UCSD-AML1 (cell line): ENCODE measurements at regions not wholly inside any gene's neighbourhood (a gene's known extent, or its start where the extent isn't known, plus 50 kb on each side); places are given as distances from the start of the nearest gene placed in this dataset.

Source experiments
- DNase-seq: peaks from one replicate; lab custom pipeline; 2025; ENCODE audit not compliant: unreplicated experiment; lab: John Stamatoyannopoulos, UW

DNA sequence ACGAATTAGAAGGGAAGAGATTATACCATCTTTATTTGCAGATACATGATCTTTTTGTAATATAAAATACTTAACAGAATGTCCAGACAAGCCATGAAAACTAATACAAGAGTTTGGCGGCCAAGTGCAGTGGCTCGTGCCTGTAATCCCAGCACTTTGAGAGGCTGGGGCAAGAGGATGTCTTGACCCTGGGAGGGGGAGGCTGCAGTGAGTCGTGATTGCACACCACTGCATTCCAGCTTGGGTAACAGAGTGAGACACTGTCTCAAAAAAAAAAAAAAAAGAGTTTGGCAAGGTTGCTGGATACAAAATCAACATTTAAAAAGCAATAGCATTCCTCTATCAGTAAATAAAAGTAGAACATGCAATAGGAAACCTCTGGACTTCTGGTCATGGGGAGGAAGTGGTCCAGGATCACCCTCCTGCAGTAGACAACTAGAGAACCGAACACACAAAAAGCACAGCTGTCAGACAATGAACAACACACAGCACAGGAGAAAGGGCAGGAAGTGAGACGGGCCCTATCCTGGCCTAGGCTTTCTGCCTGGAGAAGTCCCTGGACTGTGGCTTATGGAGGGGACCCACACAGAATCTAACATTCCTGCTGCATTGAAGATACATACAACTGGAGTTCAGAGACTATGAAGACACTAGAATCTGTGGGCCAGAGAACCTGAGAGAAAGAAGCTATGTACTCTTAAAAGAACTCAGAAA, 118.9 kb upstream of the ARL4C start:
- no peak for DNase-seq

DNA sequence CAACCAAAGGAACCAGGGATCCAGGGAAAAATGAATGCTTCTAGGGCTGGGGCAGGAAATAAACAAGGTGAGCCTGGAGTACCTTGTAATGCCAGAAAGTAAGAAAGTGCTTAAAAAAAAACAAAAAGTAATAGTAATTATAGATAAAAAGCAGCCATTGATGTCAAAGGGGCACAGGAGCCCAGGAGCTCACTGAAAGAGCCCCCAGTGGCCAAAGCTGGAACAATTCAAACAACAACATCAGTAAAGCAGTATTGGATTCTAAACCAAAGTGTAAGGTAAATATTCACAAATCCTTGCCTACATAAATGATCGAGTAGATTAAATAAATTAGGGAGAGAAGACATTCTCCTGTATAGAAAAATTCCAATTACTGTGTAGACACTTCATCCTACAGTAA, 114.3 kb upstream of the ARL4C start:
- DNase-seq, result no peak

DNA sequence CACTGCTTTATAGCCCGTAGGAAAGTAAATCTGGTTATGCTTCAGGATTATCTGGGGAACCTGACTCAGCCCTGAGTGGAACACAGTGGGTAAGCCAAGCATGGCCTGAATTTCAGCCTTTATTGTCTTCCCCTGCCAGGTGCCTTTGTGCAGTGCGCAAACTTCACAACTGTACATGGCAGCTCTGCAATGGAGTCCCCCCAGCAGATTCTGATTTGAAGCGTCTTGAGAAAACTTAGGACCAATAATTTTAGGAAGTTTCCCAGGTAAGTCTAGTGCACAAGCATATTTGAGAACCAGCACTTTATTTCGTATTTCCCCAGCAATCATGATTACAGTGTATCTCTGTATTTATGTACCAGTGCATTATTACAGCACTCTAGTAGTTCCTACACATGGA, 112.1 kb upstream of the ARL4C start:
- no peak for DNase-seq

DNA sequence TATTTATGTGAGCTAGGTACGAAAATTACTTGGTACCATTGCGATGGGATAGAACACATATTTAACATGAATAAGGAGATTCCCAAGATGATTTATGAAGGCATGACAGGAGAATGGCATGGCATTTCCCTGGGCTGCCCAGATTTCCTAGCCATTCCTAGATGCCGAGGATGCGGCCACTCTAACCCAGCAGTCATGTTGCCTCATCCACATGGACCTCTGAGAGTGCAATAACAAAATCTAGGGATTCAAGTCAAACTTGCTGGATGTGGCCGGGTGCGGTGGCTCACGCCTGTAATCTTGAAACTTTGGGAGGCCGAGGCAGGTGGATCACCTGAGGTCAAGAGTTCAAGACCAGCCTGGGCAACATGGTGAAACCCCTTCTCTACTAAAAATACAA, 110.8 kb upstream of the ARL4C start:
- no peak for DNase-seq

DNA sequence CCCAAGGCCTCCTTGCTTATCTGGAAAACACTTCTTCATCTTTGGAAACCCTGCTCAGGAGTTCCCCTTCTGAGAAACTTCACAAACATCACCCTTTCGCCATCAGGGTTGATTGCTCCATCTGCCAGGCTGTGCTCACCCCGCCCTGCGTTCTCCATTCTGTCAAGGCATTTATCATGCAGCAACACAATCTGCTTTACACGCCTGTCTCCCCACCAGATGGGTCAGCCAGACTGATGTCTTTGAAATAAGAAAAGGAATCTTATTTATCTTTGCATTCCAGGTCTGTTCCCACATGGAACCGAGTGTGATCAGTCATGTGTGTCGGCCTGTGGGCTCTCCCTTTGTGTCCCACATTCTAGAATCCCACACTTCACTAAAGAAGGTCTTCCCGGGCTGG, 110.0 kb upstream of the ARL4C start:
- DNase-seq, result no peak

DNA sequence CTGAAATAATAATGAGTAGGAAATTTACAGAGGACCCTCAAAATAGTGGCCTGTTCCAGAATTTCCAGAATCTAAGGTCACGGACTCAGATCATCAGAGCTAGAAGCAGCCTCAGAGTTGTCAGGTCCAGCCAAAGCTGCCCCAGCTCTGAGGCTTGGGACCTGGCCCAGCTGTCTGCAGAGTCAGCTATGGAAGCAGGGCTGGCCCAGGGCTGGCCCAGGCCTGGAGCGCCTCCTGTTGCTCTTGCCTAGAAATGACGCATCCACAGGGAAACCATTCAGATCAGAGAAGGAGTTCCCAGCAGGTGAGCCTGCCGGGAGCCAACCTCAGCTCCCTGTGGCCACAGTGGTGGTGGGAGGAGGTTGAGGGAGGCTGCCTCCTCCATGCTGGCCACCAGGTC, 106.7 kb upstream of the ARL4C start:
- DNase-seq, result no peak

DNA sequence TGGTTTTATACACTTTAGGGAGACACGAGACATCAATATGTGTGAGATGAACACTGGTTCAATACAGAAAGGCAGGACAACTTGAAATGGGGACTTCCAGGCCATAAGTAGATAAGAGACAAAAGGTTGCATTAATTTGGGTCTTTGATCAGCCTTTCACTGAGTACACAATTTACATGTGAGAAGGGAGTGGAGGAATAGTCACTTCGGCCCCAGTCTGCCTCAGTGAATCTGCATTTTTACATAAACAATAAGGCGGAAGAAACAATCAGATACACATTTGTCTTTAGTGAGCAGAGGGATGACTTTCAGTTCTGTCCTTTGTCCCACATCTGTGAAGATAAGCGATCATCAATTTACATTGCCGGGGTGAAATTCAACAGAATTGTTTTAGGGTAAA, 104.3 kb upstream of the ARL4C start:
- DNase-seq, result no peak

DNA sequence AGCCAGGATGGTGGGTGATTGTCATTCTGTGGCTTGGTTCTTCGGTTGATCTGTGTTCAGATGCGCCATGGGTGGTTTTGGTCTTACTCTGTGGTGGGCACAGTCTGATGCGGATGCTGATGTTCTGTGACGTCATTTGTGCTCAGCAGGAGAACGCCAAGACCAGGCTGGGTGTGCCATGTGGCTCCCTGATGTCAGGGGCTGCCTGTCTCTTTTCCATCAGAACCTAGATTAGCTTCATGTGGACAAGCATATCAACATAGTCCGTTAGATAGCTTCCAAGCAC, 100.6 kb upstream of the ARL4C start:
- no peak for DNase-seq

DNA sequence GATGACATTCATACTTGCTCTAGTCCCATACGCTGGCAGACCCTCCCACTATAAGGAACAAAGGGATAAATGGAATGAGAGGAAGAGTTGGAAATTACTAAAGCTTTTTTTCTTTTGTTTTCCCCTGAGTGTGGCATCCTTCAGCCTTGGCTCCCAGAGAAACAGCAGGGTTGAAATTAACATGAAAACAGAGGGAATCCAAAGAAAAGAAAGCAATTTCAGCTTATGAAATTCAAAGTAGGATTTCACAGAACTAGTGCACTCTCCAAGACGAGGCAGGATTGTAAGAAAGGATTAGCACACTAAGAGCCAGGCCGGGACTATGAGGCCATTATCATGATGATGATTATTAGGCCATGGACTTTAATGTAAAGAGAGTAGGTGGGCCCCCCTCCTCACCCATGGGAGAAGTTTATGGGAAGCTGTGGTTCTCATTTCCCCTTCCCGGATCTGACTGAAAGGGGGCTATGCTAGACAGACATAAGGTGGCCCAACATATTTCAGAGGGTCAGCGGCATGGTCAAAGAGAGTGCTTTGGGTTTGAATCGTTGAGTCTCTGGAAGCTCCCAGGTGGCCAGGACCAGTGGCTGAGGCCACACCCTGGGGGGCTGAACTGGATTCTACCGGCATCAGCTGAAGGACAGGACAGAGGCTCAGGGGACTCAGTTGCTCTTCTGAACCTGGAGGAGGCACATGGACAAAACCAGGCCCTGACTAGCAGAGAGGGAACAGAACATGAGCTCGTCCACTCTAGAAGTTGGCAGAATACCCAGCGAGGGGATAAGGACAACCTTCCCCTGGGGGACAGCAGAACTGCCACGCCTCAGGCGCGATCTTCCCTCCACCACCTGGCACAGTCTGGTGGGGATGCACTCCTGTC, 100.1 kb upstream of the ARL4C start:
- no peak for DNase-seq

DNA sequence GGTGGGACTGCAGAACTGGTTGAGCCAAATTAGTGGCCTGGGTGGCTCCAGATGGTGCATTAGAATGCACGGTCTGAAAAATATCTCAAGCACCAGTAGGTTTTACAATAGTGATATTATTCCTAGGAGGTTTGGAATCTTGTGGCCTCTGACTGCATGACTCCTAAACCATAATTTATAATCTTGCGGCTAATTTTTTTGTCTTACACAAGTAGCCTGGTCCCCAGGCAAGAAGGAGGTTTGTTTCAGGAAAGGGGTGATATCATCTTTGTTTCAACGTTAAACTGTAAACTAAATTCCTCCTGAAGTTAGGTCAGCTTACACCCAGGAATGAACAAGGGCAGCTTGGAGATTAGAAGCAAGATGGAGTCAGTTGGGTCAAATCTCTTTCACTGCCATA, 98.9 kb upstream of the ARL4C start:
- DNase-seq, result no peak

DNA sequence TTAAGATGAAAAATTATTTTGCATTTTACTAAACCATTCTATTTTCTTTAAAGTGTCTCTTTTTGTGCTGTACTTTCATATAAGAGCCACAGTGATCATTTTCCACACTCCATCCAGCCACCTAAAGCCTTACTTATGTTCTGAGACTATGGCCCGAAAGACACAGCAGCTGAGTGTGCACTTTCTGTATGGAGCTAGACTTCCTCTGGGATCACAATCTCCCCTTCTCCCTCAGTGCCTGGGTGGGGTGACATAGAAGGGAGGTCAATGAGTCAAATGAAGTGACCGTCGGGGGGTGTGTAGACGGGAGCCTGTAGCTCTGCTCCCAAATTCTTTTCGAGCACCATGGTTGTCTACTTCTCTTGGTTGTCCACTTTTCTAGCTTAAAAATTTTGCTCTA, 97.8 kb upstream of the ARL4C start:
- DNase-seq, result no peak

DNA sequence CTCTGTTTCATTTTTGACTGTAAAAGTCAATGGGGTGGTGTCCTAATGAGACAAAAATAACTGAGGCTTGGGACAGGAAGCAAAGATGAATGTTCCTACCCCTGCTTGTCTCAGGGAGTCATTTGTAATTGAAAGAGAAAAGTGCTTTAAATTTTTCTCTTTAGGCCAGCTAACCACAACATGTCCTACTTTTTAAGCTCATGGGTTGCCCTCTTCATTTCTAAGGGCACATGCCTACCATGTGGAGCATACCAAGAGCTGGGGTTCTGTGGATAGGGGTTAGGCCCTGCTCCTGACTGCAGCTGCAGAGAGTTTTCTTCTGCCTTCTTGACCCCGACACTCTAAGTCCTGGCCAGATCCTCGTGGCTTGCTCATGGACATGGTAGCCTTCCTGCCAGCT, 96.8 kb upstream of the ARL4C start:
- no peak for DNase-seq

DNA sequence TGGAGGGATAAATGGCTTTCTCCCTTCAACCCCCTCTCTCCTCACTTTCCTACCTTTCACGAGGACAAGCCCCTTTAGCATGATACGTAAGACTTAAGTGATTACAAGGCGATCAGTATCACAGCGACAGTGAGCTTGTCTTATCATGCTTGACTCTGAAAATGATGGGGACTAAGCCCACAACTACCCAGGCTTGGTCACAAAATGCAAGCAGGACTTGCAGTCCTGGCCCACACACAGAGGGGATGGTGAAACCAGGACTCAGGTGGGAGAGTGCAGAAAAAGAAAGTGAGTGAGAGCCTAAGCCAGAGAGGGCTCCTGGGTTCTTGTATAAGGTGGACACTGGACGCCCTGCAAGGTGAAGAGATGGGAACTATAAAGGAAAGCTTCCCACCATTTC, 95.7 kb upstream of the ARL4C start:
- no peak for DNase-seq

DNA sequence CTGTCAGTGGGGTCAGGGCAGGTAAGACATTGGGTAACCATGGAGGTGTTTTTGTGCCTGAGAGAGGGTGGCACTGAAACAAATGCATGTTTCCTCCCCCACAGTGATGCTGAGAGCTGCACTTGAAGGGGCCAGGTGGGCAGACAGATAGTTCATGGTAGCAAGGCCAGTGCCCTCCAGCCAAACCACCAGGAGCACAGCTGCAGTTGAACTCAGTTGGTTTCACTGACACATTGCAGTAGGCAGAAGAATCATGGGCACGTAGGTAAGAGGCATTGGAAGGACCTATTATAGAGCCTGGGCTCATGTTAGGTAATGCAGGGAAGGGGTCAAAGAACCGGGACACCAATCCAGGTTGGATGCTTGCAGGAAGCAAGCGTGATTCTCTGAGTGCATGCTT, 93.2 kb upstream of the ARL4C start:
- DNase-seq, result no peak

DNA sequence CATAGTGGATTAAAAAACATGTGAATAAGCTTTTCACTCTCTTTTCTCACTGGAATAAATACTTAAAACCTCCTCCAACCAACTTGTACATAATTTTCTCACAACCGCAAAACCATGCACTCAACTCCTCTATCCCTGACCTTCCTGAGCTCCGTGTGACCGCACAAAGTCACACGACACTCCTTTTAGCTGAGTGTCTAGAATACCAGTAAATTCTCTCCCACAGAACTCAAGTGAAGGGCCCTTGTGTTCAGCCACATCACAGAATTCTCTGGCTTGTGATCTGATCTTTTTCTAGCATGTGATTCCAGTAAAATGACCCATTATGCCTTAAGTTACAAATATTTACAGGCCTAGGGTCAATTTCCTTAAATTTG, 91.2 kb upstream of the ARL4C start:
- no peak for DNase-seq

DNA sequence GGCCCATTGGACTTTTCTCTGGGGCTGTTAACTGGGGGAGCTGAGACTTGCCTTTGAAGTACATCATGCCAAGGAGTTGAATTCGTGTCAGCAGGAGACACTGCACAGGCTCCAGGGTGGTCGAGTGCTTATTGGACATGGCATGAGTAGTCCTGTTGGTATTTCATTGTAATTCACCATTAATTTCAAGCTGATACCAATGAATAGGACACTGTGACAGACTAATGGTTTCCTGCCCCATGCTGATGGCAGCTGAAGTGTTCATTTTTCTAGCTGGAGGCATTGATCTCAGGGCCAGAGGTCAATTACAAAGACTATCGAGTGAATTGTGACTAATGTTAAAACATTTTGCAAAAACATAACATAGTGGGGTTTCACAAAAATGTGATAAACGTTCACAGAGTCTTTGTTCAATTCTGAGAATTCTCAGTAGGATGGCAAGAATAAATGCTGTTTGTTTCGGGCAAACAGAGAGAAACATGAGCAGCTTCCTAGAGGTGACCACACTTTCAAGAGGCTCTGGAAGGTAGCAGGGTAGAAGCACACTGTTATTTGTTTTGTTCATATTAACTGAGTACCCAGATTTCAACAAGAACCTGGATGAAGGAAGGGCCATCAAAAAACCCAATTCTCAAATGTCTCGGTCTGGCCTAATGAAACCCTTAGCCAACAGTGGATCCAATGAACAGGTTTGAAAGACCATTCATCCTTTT, 90.6 kb upstream of the ARL4C start:
- DNase-seq, result no peak

DNA sequence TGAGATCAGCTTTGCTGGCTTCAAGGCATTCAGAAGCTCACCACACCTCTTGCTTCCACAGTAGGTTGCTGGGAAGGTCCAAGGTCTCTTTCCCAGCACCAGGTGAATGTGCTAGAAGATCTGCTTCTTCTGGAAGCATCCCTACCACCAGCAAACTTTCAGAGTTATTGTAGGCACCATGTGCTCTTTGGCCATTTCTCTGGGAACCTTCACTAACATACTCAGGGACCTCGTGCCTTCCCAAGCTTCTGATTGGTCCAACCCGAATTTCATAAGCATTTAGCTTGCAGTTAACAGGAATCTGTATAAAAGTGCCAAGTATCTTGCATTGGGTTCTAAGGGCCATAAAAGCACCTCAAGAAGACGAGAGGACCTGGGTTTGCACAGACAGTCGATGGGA, 86.5 kb upstream of the ARL4C start:
- no peak for DNase-seq

DNA sequence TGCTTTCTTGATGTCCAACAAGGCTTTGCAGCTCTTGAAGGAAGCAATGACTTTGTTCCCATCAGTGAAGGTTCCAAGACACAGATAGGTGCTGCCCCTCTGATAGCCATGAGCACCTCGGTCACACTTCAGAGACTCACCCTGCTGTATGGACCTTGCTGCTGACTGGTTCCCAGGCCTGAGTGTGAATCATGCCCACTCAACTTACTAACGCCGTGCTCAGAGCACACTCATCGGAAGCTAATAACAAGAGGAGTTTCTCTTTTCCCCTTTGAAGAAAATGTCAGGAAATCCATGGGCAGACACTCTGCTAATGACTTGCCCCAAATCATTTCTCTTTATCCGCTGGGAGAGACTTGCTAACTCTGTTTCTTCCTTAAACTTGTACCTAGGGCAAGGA, 83.8 kb upstream of the ARL4C start:
- no peak for DNase-seq

DNA sequence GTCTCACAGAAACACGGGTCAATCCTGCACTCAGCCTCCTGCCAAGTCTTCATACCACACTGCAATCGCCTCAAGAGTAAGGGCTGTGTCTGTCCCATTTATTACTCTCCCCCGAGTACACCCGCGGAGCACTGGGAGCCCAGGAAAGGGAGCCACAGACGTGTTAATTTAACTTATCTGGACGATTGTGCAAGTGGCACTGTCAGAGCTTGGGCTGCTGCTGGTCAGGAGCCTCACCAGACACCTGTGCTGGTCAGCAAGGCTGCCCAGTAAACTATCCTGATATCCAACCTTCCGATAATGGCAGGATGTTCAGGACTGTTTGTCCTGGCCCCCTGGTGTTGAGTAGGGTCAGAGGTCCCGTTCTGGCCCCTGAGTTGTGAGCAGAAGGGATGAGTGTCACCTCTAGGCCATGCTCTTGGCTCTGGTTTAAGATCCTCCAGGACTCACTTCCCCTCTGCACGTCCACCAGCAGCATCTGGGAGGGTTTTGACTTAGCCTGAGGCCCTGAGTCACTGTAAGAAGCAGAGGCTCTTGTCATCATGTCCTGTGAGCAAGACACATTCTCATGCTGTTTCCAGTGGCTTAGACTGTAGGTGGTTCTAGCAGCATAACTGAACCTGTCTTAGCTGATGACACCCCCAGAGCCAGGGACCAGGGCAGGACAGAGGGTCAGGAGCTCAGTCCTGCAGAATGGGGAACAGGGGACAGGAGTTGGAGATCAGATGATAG, 82.5 kb upstream of the ARL4C start:
- no peak for DNase-seq

DNA sequence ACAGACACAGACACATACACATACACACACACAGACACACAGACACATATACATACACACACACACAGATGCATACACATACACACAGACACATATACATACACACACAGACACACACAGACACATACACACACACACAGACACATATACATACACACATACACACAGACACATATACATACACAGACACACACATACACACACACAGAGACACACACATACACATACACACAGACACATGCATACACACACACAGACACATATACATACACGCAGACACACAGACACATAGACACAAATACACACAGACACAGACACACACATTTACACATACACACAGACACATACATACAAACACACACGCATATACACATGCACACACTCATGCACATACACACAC, 81.5 kb upstream of the ARL4C start:
- DNase-seq, result no peak

DNA sequence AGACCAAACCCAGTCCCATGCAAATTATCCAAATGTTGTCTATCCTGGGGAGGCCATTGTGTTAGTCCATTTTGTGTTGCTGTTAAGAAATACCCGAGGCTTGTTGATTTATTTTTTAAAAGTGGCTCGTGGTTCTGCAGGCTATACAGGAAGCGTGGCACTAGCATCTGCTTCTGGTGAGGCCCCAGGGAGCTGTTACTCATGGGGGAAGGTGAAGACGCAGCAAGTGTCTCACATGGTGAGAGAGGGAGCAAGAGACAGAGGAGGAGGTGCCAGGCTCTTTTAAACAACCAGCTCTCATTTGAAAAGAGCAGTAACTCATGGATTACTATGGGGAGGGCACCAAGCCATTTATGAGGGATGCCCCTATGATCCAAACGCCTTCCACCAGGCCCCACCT, 80.3 kb upstream of the ARL4C start:
- no peak for DNase-seq
